Mesenchymal stem cell (in vitro differentiated cells and primary cell): ENCODE measurements at regions not wholly inside any gene's neighbourhood (a gene's known extent, or its start where the extent isn't known, plus 50 kb on each side); places are given as distances from the start of the nearest gene placed in this dataset.

ENCODE experiments used
- DNase-seq: peaks from one replicate; pipeline ENCODE4 v3.0.0-alpha.2; 2013
- H2AFZ ChIP-seq: one replicate; pipeline ENCODE4 v1.6.1; 2013; ENCODE audit warnings: low read depth, mild to moderate bottlenecking, control low read depth, inconsistent platforms, low read length, moderate library complexity
- H2AK5ac ChIP-seq: 2 replicates; pipeline ENCODE4 v1.6.1; 2013; ENCODE audit warnings: low read length, moderate library complexity, mild to moderate bottlenecking, inconsistent platforms; ENCODE audit not compliant: severe bottlenecking
- H2BK120ac ChIP-seq: one replicate; pipeline ENCODE4 v1.6.1; 2013; ENCODE audit warnings: low read depth, mild to moderate bottlenecking, inconsistent platforms, low read length, moderate library complexity
- H2BK12ac ChIP-seq, 2 experiments: one replicate each; pipeline ENCODE4 v1.6.1; 2013; ENCODE audit warnings: inconsistent platforms in 2 of 2, low read length in 2 of 2, mild to moderate bottlenecking in 2 of 2, moderate library complexity in 2 of 2, control low read depth in 1 of 2
- H2BK15ac ChIP-seq: one replicate; pipeline ENCODE4 v1.6.1; 2013; ENCODE audit warnings: mild to moderate bottlenecking, low read depth, inconsistent platforms; ENCODE audit not compliant: poor library complexity, severe bottlenecking
- H2BK5ac ChIP-seq: 2 replicates; pipeline ENCODE4 v1.6.1; 2013; ENCODE audit warnings: low read depth, mild to moderate bottlenecking, low read length, control low read depth, inconsistent platforms; ENCODE audit not compliant: poor library complexity, severe bottlenecking
- H3K14ac ChIP-seq, 2 experiments: one replicate each; pipeline ENCODE4 v1.6.1; 2013; ENCODE audit warnings: inconsistent platforms in 2 of 2, low read length in 2 of 2, control low read depth in 1 of 2, mild to moderate bottlenecking in 1 of 2, moderate library complexity in 1 of 2
- H3K18ac ChIP-seq, 2 experiments: one replicate each; pipeline ENCODE4 v1.6.1; 2013; ENCODE audit warnings: inconsistent platforms in 2 of 2, low read length in 2 of 2, control low read depth in 1 of 2, low read depth in 1 of 2, mild to moderate bottlenecking in 1 of 2
- H3K23ac ChIP-seq, 2 experiments: one replicate each; pipeline ENCODE4 v1.6.1; 2013; ENCODE audit warnings: inconsistent platforms in 2 of 2, low read length in 2 of 2, mild to moderate bottlenecking in 2 of 2, moderate library complexity in 2 of 2, control low read depth in 1 of 2
- H3K27ac ChIP-seq: 2 replicates; pipeline ENCODE4 v1.5.1; 2013; ENCODE audit warnings: mild to moderate bottlenecking, moderate library complexity, low read length, control low read depth, inconsistent platforms; ENCODE audit not compliant: poor library complexity, severe bottlenecking
- H3K27me3 ChIP-seq, 2 experiments: 2 replicates each; pipeline versions ENCODE4 v1.6.1 to v1.7.0; 2013; ENCODE audit warnings: low read length in 2 of 2, mild to moderate bottlenecking in 2 of 2, moderate library complexity in 2 of 2, control low read depth in 1 of 2, inconsistent platforms in 1 of 2; ENCODE audit not compliant: control insufficient read depth in 1 of 2, insufficient read depth in 1 of 2
- H3K36me3 ChIP-seq, 2 experiments: 2 replicates each; pipeline versions ENCODE4 v1.6.1 to v1.7.0; 2013; ENCODE audit warnings: low read length in 2 of 2, control low read depth in 1 of 2, inconsistent platforms in 1 of 2, low read depth in 1 of 2, mild to moderate bottlenecking in 1 of 2; ENCODE audit not compliant: insufficient read depth in 2 of 2, control insufficient read depth in 1 of 2
- H3K4ac ChIP-seq, 2 experiments: one replicate each; pipeline ENCODE4 v1.6.1; 2013; ENCODE audit warnings: inconsistent platforms in 2 of 2, low read length in 2 of 2, mild to moderate bottlenecking in 2 of 2, moderate library complexity in 2 of 2, control low read depth in 1 of 2, low read depth in 1 of 2
- H3K4me1 ChIP-seq: 2 replicates; pipeline ENCODE4 v1.6.1; 2013; ENCODE audit warnings: low read depth, low read length, control low read depth; ENCODE audit not compliant: control insufficient read depth, insufficient read depth
- H3K4me2 ChIP-seq: 2 replicates; pipeline ENCODE4 v1.6.1; 2013; ENCODE audit warnings: low read length, mild to moderate bottlenecking, inconsistent platforms; ENCODE audit not compliant: poor library complexity, severe bottlenecking
- H3K4me3 ChIP-seq, 2 experiments: 2 replicates each; pipeline versions ENCODE4 v1.5.1 to v1.7.0; 2013; ENCODE audit warnings: low read length in 2 of 2, mild to moderate bottlenecking in 2 of 2, control low read depth in 1 of 2, low read depth in 1 of 2; ENCODE audit not compliant: insufficient read depth in 1 of 2
- H3K79me1 ChIP-seq: replicated peaks from 2 replicates; pipeline ENCODE4 v1.6.1; 2013; ENCODE audit warnings: mild to moderate bottlenecking, control low read depth, low read length, inconsistent platforms; ENCODE audit not compliant: poor library complexity, severe bottlenecking
- H3K9ac ChIP-seq: 2 replicates; pipeline ENCODE4 v1.7.0; 2013; ENCODE audit warnings: mild to moderate bottlenecking, low read length, moderate library complexity
- H3K9me3 ChIP-seq: 2 replicates; pipeline ENCODE4 v1.7.0; 2013; ENCODE audit warnings: mild to moderate bottlenecking, low read length; ENCODE audit not compliant: control insufficient read depth
- H4K8ac ChIP-seq: one replicate; pipeline ENCODE4 v1.6.1; 2013; ENCODE audit warnings: inconsistent platforms, mild to moderate bottlenecking, low read length, moderate library complexity
- H4K91ac ChIP-seq: one replicate; pipeline ENCODE4 v1.6.1; 2013; ENCODE audit warnings: mild to moderate bottlenecking, low read length, inconsistent platforms
- WGBS: methylation state at CpG from one replicate; pipeline ENCODE4 v1.1.7; 2013; ENCODE audit warnings: mixed read lengths; 5-methylcytosine and 5-hydroxymethylcytosine counted together

DNA sequence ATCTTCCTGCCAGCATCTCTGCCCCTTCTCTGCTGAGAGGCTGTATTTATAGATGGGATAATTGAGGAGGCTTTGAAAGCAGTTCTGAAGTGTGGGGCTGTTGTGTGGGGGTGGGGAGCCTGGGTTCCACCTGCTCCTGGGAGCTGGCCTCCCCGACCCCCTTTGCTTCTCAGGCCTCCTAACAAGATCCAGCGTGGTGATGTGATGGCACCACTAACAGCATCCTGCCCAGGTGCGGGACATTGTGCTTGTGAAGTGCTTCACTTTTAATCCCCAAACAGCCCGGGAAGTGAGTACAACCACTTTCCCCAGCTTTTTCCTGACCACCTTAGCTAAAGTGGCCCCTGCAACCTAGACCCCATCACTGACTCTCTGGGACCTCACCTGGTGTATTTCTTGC is 95.1 kb upstream of the NRXN3 start:
- H2BK5ac ChIP-seq, result no peak overlapping the region
- no peaks in the 10 kb centered on the region for H3K36me3 ChIP-seq
- H3K4me1 ChIP-seq, result no peaks in the 10 kb centered on the region
- H3K4ac ChIP-seq, result no peak overlapping the region
- no peak overlapping the region for H2BK15ac ChIP-seq
- no peak overlapping the region for H2BK120ac ChIP-seq
- H3K9ac ChIP-seq, result no peak overlapping the region
- no peak for DNase-seq
- H4K8ac ChIP-seq, result no peak overlapping the region
- WGBS, result 57% methylated on average over 4 of the region's 4 CpGs
- no peak overlapping the region for H3K27ac ChIP-seq
- no peak overlapping the region for H3K4me3 ChIP-seq
- no peak overlapping the region for H3K18ac ChIP-seq
- H3K23ac ChIP-seq, result no peak overlapping the region
- no peaks in the 10 kb centered on the region for H3K27me3 ChIP-seq
- no peak overlapping the region for H2AFZ ChIP-seq
- no peaks in the 10 kb centered on the region for H3K9me3 ChIP-seq
- no peak overlapping the region for H2AK5ac ChIP-seq
- no peak overlapping the region for H2BK12ac ChIP-seq
- H3K4me2 ChIP-seq, result no peak overlapping the region
- no peak overlapping the region for H4K91ac ChIP-seq
- no peaks in the 10 kb centered on the region for H3K79me1 ChIP-seq
- no peak overlapping the region for H3K14ac ChIP-seq

GRCh38 chr14:78075555-78076277 is 94.5 kb upstream of the NRXN3 start:
- no peak overlapping the region for H3K27ac ChIP-seq
- WGBS, result 76% methylated on average over 8 of the region's 9 CpGs
- no peak overlapping the region for H4K8ac ChIP-seq

DNA sequence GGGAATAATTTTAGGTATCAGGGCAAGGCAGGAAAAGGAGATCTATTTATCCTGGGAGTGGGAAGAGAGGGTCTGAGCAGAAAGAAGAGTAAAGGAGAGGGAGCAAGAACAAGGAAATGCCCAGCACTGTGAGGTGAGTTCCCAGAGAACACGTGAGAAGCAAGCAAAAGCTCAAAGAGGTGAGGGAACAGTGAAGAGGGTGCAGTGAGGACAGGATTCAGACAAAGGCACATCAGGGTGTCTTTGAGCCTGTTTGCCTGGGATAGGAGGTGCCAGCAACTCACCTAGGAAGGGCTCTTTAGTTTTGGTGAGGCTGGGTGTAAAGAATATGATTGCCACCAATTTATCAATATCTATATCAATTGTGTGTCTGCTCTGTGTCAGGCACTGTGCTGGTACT is 88.9 kb upstream of the NRXN3 start:
- Histone ChIP-seq H3K14ac (no peak overlapping the region), H3K4ac (no peak overlapping the region), H3K4me1 (no peaks in the 10 kb centered on the region), H2BK120ac (no peak overlapping the region), H4K8ac (no peak overlapping the region), H3K79me1 (no peaks in the 10 kb centered on the region), H2BK15ac (no peak overlapping the region), H2AFZ (no peak overlapping the region), H4K91ac (no peak overlapping the region), H3K4me2 (no peak overlapping the region), H2BK12ac (no peak overlapping the region), H3K18ac (no peak overlapping the region), H3K4me3 (no peak overlapping the region), H3K9me3 (no peaks in the 10 kb centered on the region), H3K36me3 (no peaks in the 10 kb centered on the region), H2AK5ac (no peak overlapping the region), H3K9ac (no peak overlapping the region), H3K27me3 (peaks cover 0 to 9% of the 10 kb centered on the region in 2 experiments), H3K23ac (no peak overlapping the region), H3K27ac (no peak overlapping the region), H2BK5ac (no peak overlapping the region)
- DNase-seq, result no peak
- 0% methylated on average over 1 of the region's 1 CpG for WGBS

More at GRCh38 chr14:78075555-78076277, 94.5 kb upstream of the NRXN3 start:
- Histone ChIP-seq H2BK15ac (no peak overlapping the region), H3K79me1 (no peaks in the 10 kb centered on the region), H2AK5ac (no peak overlapping the region), H3K9ac (no peak overlapping the region), H3K27me3 (no peaks in the 10 kb centered on the region), H2BK12ac (no peak overlapping the region), H3K18ac (no peak overlapping the region), H3K36me3 (no peaks in the 10 kb centered on the region), H2BK5ac (no peak overlapping the region), H3K4me3 (no peak overlapping the region), H3K4me2 (no peak overlapping the region), H2BK120ac (no peak overlapping the region), H3K23ac (no peak overlapping the region), H3K4me1 (no peaks in the 10 kb centered on the region), H3K9me3 (no peaks in the 10 kb centered on the region), H2AFZ (no peak overlapping the region), H4K91ac (no peak overlapping the region), H3K14ac (no peak overlapping the region), H3K4ac (no peak overlapping the region)
- no peak for DNase-seq

- Histone ChIP-seq H4K91ac (no peak overlapping the region), H2BK120ac (no peak overlapping the region), H3K9me3 (no peaks in the 10 kb centered on the region), H2BK5ac (no peak overlapping the region), H3K14ac (no peak overlapping the region), H3K18ac (no peak overlapping the region), H2BK15ac (no peak overlapping the region), H2AK5ac (no peak overlapping the region), H3K4me3 (no peak overlapping the region), H3K79me1 (no peaks in the 10 kb centered on the region), H2BK12ac (no peak overlapping the region), H3K27me3 (peaks cover 0 to 9% of the 10 kb centered on the region in 2 experiments), H2AFZ (no peak overlapping the region), H3K4ac (no peak overlapping the region), H3K4me2 (no peak overlapping the region), H3K4me1 (no peaks in the 10 kb centered on the region), H3K9ac (no peak overlapping the region), H3K27ac (no peak overlapping the region), H3K36me3 (no peaks in the 10 kb centered on the region), H3K23ac (no peak overlapping the region), H4K8ac (no peak overlapping the region)
- no peak for DNase-seq
Measured at GRCh38 chr14:78083837-78084236, 86.3 kb upstream of the NRXN3 start.
